ENCODE measurements at regions not wholly inside any gene's neighbourhood (a gene's known extent, or its start where the extent isn't known, plus 50 kb on each side); places are given as distances from the start of the nearest gene placed in this dataset.

DNA sequence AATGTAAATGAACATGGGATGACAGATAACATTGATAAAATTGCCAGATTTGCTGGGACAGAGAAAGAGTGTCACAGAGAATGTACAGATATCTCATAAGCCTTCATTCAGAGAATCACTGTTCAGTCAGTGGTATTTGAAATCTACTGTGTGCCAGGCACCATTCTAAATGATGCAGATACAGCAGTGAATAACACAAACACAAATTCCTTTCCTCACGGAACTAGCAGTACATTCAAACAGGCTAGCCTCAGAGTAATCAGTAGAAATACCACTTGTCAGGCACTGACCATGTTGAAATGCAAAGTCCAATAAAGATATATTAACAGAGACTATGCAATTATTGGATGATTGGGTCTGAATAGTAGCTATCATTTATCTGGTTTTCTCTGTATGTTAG lies 211.0 kb downstream of the RDH14 start:
- TF ChIP-seq, protein P1, sequence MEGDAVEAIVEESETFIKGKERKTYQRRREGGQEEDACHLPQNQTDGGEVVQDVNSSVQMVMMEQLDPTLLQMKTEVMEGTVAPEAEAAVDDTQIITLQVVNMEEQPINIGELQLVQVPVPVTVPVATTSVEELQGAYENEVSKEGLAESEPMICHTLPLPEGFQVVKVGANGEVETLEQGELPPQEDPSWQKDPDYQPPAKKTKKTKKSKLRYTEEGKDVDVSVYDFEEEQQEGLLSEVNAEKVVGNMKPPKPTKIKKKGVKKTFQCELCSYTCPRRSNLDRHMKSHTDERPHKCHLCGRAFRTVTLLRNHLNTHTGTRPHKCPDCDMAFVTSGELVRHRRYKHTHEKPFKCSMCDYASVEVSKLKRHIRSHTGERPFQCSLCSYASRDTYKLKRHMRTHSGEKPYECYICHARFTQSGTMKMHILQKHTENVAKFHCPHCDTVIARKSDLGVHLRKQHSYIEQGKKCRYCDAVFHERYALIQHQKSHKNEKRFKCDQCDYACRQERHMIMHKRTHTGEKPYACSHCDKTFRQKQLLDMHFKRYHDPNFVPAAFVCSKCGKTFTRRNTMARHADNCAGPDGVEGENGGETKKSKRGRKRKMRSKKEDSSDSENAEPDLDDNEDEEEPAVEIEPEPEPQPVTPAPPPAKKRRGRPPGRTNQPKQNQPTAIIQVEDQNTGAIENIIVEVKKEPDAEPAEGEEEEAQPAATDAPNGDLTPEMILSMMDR (IDR thresholded peaks at IDR 0.05; ENCODE audit: extremely low read depth, missing control alignments) = no peak

DNA sequence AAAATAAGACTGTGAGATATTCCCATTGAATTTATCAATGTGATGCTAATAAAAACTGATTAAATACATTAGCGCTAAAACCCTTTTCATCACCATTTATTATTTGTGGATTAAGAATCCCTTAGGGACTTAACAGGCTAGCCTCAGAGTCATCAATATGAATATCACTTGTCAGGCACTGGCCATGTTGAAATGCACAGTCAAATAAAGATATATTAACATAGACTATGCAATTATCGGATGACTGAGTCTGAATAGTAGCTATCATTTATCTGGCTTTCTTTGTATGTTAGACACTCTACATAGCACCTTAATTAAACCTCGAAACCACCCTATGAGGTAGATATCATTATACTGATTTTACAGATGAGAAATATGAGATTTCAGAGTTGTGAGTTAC lies 213.6 kb downstream of the RDH14 start:
- TF ChIP-seq, protein P1 (IDR thresholded peaks at IDR 0.05; ENCODE audit: extremely low read depth, missing control alignments) = no peak
- DNase-seq (ENCODE audit: low spot score) = no peak

More for the DNA sequence above, 211.0 kb downstream of the RDH14 start:
- no peak for DNase-seq (ENCODE audit: low spot score)

DNA sequence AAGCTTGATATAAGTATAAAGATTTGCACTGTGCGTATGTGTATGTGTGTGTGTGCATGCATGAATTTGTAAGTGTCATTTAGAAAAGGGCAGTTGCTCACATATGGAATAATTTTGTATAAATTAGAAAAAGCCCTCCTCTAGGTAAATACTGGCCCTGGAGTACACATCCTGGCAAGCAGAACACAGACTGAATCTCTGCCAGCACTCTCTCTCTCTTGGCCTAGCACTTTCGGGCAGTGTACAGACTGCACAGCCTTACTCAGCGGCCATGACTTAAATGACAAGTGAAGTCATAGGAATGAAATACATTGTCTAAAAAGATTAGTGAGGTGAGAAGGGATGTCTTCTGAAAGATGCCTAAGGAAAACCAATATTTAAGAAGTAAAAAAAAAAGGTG lies 214.1 kb downstream of the RDH14 start:
- DNase-seq (ENCODE audit: low spot score) = no peak
- TF ChIP-seq, protein P1 (IDR thresholded peaks at IDR 0.05; ENCODE audit: extremely low read depth, missing control alignments) = no peak

DNA sequence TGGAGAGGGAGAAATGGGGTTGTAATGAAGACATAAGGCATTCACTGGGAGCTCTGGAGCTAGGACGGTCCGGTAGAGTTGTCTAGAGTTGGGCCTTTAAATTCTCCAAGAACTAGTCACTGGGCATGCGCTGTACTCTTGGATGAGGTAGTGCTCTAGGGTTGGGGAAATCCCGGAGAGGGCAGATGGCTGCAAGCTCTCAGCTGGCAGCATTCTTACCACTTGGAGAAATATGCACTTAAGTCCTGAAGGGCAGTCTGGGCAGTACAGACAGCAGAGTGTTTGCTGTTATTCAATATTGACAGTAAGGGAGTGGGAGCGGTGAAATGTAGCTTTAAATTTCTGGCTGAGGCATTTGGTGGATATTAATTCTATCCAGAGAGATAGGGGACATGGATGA lies 214.6 kb downstream of the RDH14 start:
- no peak for DNase-seq (ENCODE audit: low spot score)
- TF ChIP-seq, protein P1 (IDR thresholded peaks at IDR 0.05; ENCODE audit: extremely low read depth, missing control alignments) = no peak

DNA sequence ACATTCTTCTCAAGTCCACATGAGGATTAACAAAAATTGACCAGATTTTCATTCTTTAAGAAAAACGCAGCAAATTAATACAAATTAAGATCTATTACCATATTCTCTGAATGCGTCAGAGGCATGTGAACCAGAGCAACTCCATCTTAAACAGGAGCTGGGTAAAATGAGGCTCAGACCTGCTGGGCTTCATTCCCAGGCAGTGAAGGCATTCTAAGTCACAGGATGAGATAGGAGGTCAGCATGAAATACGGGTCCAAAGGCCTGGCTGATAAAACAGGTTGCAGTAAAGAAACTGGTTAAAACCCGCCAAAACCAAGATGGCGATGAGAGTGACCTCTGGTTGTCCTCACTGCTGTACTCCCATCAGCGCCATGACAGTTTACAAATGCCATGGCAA lies 217.6 kb downstream of the RDH14 start:
- TF ChIP-seq, protein P1 (IDR thresholded peaks at IDR 0.05; ENCODE audit: extremely low read depth, missing control alignments) = no peak
- DNase-seq (ENCODE audit: low spot score) = no peak

DNA sequence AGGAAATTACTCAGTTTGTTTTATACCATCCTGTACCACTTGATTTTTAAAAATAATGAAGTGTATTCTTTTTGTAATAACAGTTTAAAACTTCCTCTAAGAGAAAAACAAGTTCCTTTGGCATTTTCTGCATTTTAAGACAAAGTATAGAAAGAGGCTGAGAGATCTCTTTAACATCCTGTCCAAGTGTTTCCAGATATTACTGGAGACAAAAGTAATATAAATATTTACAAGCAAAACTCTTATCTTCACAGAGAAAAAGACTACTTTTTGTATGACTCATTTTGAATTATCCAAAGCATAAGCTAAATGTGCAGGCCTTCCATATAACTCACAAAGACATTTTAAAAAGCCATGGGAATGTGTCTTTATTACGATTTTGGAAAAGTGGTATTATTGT lies 221.1 kb downstream of the RDH14 start:
- TF ChIP-seq, protein P1 (IDR thresholded peaks at IDR 0.05; ENCODE audit: extremely low read depth, missing control alignments) = no peak
- DNase-seq (ENCODE audit: low spot score) = no peak

DNA sequence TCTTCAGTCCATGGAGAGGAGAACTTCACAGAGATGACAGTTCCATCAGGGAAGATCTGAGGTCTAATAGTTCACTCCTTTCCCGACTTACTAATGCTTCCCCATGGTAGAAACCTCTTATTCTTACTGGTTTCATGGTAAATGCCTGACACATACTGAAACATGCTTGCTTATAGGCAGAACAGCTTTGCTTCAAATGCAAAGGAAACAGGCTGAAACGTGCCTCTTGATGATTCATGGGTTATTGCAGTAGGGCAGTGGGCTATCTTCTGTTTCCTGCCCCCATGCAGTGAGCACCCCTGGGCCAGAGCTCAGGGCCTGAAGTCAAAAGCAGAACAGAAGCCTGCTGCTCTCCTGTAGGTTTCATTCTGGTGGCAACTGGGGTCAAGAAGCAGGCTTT lies 223.5 kb downstream of the RDH14 start:
- TF ChIP-seq, protein P1 (IDR thresholded peaks at IDR 0.05; ENCODE audit: extremely low read depth, missing control alignments) = no peak
- DNase-seq (ENCODE audit: low spot score) = no peak

Data from GM20000 (cell line).